PFSK-1 (cell line): ENCODE measurements at regions not wholly inside any gene's neighbourhood (a gene's known extent, or its start where the extent isn't known, plus 50 kb on each side); places are given as distances from the start of the nearest gene placed in this dataset.

Source experiments
- FOXP2 ChIP-seq: optimal IDR thresholded peaks from 2 replicates; pipeline ENCODE3; 2011; ENCODE audit warnings: borderline replicate concordance, control low read depth, inconsistent platforms; ENCODE audit not compliant: insufficient read depth; ENCODE audit errors: extremely low read length, extremely low read depth
- POLR2AphosphoS5 ChIP-seq: IDR thresholded peaks from 2 replicates; pipeline ENCODE4 v1.6.1; 2012; ENCODE audit warnings: low read depth, mild to moderate bottlenecking, control low read depth, low read length, moderate library complexity
- SIN3A ChIP-seq: IDR thresholded peaks from 2 replicates; pipeline ENCODE4 v1.6.1; 2012; ENCODE audit warnings: mild to moderate bottlenecking, low read length, moderate library complexity, borderline replicate concordance; ENCODE audit not compliant: insufficient read depth
- TAF1 ChIP-seq: IDR thresholded peaks from 2 replicates; pipeline ENCODE4 v1.6.1; 2012; ENCODE audit warnings: low read length, control low read depth, borderline replicate concordance; ENCODE audit not compliant: insufficient read depth
- TF ChIP-seq, protein P1 (sequence below), 2 experiments: IDR thresholded peaks; 2 replicates each; pipeline versions ENCODE4 v1.6.1 to v1.8.0; 2011 to 2012; ENCODE audit warnings: low read depth in 2 of 2, low read length in 2 of 2, control low read depth in 1 of 2, inconsistent platforms in 1 of 2, mild to moderate bottlenecking in 1 of 2, moderate library complexity in 1 of 2; ENCODE audit not compliant: insufficient read depth in 1 of 2

DNA sequence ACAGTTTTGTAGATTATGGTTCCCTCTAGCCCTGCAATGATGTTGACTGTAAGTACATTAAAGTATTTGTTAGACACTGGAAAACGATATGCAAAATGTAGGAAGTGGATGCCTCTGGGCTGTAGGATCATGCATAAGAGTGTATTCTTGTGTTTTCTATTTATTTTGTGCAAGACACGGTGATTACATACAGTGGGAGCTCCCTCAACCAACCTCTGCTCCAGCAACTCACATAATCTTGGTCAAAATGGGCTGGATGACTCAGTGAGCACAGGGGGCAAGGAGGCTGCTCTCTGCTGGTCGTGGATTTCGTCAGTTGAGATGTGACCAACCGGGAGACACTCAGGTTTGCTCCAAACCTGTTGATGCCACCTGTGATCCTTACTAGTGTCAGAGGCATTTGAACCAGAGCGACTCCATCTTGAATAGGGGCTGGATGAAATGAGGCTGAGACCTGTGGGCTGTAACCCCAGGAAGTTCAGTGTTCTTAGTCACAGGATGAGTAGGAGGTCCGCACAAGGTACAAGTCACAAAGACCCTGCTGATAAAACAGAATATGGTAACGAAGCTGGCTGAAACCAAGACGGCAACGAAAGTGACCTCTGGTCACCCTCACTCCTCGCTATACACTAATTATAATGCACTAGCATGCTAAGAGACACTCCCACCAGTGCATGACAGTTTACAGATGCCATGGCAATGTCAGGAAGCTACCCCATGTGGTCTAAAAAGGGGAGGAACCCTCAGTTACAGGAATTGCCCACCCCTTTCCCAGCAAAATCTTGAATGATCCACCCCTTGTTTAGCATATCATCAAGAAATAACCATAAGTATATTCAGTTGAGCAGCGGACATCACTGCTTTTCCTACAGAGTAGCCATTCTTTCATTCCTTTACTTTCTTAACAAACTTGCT, 56.4 kb upstream of the FAM20C start:
- peak; percentile 84; the same call in 1 of the 2 replicates for TF ChIP-seq SIN3A
- no peak; the same call in 1 of the 2 replicates for TF ChIP-seq POLR2AphosphoS5

DNA sequence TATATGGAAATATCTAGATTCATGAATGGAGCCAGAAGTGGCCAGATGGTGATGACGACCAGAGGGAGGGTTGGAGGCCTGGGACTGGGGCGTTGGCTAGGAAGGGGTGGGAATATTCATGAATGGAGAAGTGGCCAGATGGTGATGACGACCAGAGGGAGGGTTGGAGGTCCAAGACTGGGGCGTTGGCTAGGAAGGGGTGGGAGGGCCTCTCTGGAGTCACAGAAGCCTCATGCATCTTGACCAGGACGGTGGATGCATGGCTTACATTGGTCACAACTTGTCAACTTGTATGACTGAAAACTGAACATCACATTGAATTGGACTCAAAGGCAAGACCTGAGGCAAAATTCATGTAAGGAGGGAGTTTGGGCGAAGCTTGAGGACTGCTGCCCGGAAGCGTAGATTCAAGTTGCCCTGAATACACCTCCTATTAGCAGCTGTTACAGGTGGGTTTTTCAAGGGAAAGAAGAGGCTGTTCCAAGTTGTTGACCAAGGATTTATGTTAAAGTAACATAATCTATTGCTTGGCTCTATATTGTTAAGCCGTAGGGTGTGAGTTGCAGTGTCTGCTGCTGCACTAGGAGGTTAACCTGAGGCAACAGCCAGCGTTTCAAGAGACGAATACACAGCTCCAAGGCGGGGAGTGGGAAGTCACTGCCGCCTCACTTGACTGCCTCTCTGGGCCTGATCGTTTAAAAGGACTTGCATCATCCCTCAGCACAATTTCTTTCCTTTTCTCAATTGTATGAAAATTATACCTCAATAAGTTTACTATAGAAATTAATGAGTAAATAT, 55.1 kb upstream of the FAM20C start:
- TF ChIP-seq POLR2AphosphoS5 (peak; percentile 97), TAF1 (peak; percentile 89), SIN3A (peak; percentile 88), FOXP2 (peak; percentile 37)
- TF ChIP-seq, protein P1, sequence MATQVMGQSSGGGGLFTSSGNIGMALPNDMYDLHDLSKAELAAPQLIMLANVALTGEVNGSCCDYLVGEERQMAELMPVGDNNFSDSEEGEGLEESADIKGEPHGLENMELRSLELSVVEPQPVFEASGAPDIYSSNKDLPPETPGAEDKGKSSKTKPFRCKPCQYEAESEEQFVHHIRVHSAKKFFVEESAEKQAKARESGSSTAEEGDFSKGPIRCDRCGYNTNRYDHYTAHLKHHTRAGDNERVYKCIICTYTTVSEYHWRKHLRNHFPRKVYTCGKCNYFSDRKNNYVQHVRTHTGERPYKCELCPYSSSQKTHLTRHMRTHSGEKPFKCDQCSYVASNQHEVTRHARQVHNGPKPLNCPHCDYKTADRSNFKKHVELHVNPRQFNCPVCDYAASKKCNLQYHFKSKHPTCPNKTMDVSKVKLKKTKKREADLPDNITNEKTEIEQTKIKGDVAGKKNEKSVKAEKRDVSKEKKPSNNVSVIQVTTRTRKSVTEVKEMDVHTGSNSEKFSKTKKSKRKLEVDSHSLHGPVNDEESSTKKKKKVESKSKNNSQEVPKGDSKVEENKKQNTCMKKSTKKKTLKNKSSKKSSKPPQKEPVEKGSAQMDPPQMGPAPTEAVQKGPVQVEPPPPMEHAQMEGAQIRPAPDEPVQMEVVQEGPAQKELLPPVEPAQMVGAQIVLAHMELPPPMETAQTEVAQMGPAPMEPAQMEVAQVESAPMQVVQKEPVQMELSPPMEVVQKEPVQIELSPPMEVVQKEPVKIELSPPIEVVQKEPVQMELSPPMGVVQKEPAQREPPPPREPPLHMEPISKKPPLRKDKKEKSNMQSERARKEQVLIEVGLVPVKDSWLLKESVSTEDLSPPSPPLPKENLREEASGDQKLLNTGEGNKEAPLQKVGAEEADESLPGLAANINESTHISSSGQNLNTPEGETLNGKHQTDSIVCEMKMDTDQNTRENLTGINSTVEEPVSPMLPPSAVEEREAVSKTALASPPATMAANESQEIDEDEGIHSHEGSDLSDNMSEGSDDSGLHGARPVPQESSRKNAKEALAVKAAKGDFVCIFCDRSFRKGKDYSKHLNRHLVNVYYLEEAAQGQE (IDR thresholded peaks at IDR 0.05; ENCODE audit: insufficient read depth in 1 of 2, low read depth in 2 of 2, low read length in 2 of 2) = peak in 1 of 2 experiments; percentile 44; a peak in 1 of 4 replicates

DNA sequence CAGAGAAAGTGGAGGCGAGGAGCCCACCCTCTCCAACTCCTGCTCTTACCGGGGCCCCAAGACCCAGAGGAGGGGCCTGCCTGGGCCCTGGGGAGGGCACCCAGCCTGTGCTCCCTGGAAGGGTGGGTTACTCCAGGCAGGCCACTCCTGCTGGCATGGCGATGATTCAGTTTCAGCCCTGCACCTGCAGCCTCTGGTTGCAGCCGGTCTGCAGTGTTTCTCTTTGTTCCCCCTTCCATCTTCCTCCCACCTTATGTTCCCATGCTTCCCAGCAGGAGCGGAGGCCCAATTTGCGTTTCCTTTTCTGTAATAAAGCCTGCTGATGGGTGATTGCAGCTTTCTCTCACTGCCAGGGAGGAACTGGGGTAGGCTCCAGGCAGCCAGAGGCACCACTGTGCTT, 53.2 kb upstream of the FAM20C start:
- TF ChIP-seq POLR2AphosphoS5 (no peak), SIN3A (no peak), TAF1 (no peak), FOXP2 (no peak)
- TF ChIP-seq, protein P1 (IDR thresholded peaks at IDR 0.05; ENCODE audit: insufficient read depth in 1 of 2, low read depth in 2 of 2, low read length in 2 of 2) = no peak

DNA sequence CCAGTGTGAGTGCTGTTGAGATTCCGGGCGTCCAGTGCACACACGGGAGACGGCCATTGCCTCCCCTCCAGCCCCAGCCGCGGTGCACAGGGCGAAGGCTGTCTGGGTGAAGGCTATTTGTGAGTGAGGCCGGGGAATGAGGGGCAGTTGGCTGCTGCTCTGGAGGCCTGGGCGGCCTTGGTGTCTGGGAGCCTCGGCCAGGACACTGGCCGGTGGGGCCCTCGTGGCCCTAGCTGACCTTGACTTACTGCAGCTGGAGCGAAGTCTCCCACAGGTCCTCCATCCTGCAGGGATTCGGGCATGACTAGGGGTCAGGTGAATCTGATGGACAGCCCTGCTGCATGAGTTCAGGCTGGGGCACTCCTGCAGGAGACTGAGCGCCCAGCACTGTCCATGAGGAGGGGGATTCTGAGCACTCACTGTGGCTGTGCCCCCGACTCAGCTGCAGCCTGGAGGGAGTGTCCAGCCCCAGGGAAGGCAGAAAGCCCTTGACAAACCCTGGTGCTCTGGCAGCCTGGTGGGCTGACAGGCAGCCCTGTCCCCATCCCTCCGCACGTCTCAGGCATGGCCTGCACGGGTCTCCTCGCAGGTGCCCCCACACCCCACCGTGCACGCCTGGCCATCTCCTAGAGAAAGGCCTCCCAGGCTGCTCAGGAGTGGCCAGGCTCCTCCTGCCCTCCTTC, 52.7 kb upstream of the FAM20C start:
- TF ChIP-seq FOXP2 = peak; percentile 30
- TF ChIP-seq, protein P1 (IDR thresholded peaks at IDR 0.05; ENCODE audit: insufficient read depth in 1 of 2, low read depth in 2 of 2, low read length in 2 of 2) = no peak

DNA sequence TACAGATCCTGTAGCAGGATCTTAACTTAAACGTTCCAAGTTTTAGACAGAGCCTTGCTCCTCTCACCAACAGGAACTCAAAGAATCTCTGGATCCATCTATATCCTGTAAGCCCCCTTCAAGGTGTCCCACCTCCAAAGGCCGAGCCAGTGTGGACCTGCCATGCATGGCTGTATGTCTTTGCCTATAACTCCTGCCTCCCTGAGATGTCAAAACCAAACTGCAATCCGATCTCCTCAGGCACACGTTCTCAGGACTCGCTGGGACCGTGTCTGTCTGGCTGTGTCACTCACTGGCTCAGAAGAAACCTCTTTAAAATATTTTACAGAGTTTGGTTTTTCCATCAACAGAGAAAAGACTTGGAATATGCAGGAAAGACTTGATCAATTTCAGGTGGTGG, 51.4 kb upstream of the FAM20C start:
- TF ChIP-seq, protein P1 (IDR thresholded peaks at IDR 0.05; ENCODE audit: insufficient read depth in 1 of 2, low read depth in 2 of 2, low read length in 2 of 2) = no peak
- TF ChIP-seq SIN3A (no peak), FOXP2 (no peak), TAF1 (no peak), POLR2AphosphoS5 (no peak)
